Pons (tissue), 1 donor: ENCODE measurements at regions not wholly inside any gene's neighbourhood (a gene's known extent, or its start where the extent isn't known, plus 50 kb on each side); places are given as distances from the start of the nearest gene placed in this dataset.
A peak's percentile ranks its signal among the peaks of the same experiment; 100 is the strongest.
"Not testable (repeated sequence)": the region's sequence is repeated elsewhere in the genome, so short reads cannot be mapped to it uniquely, and the experiment has no call there.

Experiments
- DNase-seq: peaks from one replicate; pipeline ENCODE4 v3.0.0-alpha.2; 2016; ENCODE audit warnings: low spot score

DNA sequence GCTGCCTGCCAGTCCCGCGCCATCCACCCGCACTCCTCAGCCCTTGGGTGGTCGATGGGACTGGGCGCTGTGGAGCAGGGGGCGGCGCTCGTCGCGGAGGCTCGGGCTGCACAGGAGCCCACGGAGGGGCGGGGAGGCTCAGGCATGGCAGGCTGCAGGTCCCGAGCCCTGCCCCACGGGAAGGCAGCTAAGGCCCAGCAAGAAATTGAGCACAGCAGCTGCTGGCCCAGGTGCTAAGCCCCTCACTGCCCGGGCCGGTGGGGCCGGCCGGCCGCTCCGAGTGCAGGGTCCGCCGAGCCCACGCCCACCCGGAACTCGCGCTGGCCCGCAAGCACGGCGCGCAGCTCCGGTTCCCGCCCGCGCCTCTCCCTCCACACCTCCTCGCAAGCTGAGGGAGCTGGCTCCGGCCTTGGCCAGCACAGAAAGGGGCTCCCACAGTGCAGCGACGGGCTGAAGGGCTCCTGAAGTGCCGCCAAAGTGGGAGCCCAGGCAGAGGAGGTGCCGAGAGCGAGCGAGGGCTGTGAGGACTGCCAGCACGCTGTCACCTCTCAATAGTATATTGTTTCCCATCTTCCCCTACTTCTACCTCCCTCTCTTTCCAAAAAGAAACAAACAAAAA, 219.6 kb downstream of the BAMBI start:
- not testable (repeated sequence) for DNase-seq

DNA sequence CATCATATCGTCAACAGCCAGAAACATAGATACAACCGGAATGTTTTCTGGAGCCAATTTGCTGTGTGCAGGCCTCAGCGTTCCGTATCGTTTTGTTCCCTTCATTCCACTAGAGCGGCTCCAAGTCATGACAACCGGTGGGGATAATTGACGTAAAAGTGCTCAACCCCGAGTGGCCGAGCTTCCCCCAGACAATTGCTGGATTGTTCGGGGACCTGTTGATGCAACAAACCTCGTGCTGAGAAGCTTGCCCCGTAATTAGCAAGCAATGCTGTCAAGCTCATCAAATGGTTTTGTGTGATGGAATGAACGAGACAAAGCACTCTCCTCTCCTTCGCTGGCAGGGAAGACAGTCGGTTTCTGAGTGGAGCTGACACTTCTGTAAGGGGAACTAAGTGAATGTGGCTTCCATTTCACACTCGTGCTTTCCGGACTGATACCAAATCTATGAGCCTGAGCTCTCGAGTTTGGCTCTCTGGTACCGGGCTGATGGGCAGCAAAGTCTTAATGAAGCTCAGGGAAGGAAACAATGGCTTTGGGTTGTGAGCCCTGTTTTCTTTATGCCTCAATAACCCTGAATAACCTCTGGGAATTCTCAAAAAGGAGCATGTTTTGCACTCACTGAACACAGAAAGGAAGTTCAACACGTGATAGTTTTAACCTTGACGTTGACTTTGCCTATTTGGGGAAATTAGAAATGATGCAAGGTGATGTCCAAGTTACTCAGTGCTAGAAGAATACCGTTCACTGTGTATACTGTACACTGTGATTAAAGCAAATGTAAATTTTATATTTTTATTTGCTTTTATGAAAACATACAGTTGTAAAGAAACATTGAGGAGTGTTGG, 220.5 kb downstream of the BAMBI start:
- DNase-seq, result peak; percentile 76

DNA sequence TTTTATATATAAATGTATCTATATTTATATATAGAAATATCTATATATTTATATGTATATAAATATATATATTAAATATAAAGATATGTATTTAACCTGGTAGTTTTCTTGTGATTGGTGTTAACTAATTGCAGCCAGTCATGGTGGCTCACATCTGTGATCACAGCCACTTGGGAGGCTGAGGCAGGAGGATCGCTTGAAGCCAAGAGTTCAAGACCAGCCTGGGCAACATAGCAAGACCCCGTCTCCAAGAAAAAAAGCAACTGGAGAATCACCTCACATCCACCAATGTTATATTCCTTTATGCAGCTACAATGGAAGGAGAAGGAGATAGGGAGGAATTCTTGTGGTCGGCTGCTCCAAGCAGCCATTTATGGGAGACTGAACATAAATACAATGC, 224.9 kb downstream of the BAMBI start:
- no peak for DNase-seq

DNA sequence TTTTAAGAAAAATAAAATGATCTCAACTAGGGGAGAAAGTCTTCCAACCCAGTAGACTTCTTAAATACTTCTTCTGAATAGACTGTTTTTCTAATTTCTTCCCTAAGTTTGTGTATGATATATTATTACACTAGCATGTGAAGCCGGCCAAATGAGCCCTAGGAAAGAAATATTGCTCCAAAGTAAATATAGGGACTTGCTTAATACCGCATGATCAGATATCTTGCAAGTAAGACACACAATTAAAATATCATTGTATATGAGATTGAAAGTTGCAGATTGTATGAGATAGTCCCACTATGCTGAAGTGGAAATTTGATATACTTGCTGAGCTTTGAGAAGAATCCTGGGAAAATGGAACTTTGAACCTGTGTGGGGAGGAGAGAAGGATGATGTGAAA, 225.7 kb downstream of the BAMBI start:
- DNase-seq, result no peak

DNA sequence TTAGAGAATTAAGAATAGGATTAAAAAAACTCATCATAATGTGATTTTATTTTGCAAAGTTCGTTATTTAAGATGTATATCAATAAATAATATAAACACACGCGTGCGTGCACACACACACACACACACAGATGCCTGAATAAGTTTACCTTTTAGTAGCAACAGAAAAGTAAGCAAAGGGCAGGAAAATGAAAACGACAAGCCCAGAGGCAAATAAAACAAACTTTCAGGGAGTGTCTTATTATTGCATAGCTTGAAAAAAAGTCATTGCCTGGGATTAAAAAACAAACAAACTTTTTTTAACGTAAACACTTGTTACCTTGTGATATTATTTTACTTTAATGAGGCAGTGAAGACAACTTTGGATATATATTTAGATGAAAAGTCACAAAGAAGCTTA, 226.4 kb downstream of the BAMBI start:
- DNase-seq, result no peak

DNA sequence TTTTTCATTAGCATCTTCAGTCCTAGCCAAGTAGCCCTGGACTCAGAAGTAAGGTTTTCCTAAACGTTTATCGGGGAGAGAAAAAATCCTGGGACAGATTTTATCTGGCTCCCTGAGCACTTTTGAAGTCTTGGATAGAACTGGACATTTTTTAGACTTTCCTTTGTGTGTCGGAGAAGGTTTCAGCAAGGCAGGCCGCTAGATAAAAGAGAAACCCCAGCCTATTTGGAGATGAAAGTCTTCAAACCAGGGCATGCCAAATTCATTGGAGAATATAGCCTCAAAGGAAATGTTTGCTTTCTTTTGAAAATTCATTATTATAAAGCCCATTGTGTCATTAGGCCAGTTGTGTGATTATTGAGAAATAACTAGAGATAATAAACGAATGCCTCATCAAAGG, 228.1 kb downstream of the BAMBI start:
- no peak for DNase-seq

DNA sequence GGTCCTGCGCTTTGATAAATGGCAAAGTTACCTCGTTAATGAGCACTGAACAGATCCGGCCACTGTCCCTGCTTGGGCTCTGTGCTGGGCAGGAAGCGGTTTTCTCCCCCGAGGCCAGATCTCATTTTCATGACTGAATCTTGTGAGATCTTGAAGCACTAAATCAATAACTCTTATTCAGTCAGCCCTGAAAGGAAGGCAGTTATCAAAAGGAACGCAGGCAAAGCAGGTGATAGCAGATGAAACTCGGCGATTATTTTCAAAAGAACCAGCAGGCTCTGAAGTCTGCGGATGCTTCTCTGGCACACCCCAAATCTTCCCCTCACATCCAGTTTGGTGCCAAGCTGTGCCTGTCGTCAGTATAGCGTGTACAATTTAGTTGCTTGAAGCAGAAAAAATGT, 228.7 kb downstream of the BAMBI start:
- DNase-seq, result no peak

DNA sequence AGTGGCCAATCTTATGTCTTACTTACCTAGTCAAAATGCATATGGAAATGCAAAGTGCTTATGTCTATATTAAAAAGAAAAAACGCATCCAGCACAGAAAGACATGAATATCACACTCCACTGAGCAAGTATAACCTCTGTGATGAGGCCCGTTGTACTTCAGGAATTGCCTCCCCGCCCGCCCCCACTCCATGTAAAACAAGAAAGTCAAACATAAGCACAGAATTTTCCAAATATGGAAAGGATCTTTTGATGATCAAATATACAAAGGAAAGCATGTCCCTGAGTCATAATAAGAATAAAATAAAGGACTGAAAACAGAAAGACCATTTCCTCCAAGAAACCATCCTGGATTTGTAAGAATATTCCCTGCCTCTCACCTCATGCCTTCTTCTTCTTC, 229.1 kb downstream of the BAMBI start:
- no peak for DNase-seq

DNA sequence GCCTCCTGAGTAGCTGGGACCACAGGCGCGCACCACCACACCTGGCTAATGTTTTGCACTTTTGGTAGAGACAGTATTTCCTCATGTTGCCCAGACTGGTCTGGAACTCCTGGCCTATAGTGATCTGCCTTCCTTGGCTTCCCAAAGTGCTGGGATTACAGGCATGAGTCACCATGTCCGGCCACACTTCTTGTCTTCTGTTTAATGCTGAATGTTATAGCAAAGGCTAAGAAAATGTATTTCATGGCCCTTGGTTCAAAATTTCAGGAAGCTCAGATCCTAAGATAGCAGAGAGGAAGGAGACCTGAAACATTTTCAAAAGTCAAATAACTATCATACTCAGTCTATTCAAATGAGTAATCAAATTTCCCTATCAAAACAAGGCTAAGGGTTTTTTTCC, 229.6 kb downstream of the BAMBI start:
- DNase-seq, result no peak

DNA sequence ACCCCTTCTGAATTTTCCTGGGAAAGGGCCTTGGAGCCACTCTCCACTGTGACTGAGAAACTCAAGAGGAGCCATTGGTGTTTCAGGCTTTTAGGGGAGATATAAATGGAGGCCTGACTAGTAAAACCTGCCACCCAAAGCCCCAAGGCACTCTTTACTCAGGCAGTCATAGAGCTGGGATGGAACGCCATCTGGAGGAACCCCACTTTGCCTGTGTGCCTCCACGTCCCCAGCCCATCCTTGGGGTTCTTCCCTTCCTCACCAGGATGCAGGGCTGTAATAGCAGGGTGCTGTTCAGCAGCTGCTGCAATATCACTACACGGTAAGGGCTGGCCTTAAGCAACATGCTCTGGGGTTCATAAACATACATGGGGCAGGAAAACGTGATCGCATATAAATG, 232.6 kb downstream of the BAMBI start:
- no peak for DNase-seq

DNA sequence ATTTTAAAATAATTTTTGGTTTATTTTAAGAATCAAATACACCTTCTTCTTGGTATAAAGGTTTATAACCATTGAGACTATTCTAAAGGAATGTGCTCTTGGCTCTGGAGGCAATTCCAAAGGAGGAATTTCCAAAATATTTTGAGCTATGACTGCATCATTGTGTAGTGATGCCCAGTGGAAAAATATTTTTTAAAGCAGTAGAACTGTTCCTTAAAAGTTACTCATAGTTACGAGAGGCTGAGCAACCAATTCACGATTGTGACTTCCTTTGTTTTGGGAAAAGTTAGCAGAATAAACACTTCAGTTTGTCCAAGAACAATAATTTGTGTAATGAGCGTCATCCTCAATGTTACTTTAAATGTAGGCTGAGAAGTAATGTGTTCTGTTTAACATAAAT, 233.6 kb downstream of the BAMBI start:
- no peak for DNase-seq

DNA sequence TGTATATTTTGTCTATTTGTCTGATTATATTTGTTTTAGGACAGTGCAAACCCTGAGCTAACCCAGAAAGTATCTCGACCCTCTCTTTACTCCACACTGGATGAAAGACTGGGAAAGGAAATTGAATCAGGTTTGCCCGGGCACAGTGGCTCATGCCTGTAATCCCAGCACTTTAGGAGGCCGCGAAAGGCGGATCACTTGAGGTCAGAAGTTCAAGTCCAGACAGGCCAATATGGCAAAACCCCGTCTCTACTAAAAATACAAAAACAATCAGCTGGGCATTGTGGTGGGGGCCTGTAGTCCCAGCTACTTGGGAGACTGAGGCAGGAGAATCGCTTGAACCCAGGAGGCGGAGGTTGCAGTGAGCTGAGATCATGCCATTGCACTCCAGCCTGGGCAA, 234.2 kb downstream of the BAMBI start:
- DNase-seq, result not testable (repeated sequence)

DNA sequence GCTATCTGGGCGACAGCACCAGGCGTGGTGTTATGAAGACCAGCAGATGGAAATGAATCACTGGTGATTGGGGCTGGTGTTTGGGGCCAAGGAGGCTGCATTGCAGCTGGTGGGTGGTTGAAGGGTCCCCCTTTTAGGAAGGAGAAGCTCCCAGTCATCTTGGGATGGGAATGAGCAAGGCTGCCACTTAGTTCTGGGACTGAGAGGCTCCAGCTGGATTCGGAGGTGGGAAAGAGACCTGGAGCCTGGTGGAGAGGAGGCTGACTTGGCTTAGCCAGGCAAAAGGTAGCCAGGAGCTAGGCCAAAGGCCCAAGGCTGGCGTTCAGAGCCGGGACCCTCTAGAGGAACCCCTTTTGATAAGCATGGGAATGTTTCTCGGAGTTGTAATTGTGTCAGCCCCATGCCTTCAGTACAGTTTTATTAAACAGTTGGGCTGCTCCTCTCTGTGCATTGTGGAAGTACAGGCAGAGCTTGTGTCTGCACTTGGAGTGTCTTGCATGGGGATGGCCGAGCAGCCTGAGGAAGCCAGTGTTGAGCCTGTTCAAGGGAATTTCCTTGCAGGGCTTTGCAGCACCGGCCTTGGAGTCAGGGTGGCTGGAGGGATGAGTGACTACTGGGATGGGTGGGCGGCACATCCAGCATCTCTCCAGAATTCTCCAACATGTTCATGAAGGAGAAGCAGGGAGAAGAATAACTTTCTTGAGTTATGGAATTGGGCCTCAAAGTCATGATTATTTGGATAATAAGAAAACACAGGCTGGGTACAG, 234.9 kb downstream of the BAMBI start:
- DNase-seq, result no peak

DNA sequence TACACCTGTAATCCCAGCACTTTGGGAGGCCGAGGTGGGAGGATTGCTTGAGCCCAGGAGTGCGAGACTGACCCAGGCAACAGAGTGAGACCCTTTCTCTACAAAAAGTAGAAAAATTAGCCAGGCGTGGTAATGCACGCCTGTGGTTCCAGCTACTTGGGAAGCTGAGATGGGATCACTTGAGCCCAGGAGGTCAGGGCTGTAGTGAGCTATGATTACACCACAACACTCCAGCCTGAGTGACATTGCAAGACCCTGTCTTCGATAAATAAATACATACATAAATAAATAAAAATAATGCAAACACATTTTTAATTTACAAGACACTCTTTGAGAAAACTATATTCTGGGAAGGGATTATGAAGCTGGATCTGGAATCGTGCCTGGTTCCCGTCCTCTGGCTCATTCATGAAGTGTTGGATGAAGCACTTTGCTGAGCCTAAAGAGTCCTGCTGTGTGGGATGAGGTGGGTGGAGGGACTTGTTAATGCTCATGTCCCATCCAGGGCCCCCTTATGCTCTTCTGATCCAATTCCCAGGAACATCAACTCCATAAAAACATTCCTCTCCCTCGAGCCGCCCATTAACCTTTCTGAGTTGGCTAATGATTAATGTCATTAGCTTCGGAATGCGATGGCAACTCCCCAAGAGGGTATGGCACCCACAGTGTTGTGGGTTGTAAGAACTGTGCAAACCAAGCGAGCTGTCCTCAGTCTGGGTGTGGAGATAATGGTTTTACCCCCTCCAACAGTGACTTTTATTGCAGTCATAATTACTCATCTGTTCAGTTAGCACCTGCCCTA, 236.3 kb downstream of the BAMBI start:
- DNase-seq, result no peak

DNA sequence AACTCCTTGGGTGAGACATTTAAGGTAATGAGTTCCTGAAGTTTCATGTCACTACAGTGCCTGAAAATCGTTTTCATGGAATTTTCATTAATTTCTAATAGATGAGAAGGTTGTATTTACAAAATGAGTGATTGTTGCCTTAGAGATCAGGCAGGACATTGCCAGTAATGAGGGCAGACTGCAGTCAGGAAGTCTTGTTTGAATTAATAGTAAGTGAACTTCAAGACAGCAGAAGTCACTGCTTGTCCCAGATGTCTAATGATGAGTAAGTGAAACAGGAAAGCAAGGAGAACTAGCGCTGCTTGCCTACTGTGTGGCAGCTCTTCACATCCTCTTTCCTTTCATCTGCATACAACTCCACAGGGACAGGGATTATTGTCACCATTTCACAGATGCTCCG, 237.4 kb downstream of the BAMBI start:
- DNase-seq, result no peak

DNA sequence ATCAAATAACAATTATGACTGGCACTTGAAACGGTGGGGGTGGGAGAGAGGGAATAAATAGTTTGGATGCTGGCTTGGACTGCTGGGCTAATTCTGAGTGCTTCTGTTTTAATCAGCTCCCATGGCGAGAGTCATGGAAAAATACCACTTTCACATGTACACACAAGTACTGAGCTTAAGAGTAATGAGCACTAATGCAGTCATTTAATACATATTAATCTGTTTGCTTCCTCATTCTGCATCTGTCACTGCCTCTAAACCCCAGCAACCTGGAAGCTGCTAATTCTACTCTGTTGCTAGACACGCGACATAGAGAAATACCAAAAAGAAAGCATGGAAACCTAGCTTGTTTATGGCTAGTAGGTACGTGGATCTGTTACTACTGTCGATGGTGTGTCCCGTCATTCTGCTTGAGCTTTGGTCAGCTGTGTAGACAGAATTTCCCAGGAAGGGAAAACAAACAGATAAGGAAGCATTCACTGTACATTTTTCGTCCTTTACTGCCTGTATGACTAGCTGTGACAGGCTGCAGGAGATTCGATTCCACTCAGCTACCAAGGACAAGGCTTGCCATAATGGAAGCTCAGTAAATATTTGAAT, 238.8 kb downstream of the BAMBI start:
- DNase-seq, result no peak

DNA sequence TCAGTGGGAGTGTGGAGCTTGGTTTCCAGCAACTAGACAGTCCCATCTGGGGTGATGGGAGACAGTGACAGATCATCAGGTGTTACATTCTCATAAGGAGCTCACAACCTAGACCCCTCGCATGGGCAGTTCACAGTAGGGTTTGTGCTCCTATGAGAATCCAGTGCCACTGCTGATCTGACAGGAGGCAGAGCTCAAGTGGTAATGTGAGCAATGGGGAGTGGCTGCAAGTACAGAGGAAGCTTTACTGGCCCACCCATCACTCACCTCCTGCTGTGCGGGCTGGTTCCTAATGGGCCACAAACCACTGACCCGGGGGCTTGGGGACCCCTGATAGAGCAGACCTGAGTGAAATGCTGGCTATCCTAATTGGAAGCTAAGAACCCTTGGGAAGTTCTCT, 242.8 kb downstream of the BAMBI start:
- no peak for DNase-seq

DNA sequence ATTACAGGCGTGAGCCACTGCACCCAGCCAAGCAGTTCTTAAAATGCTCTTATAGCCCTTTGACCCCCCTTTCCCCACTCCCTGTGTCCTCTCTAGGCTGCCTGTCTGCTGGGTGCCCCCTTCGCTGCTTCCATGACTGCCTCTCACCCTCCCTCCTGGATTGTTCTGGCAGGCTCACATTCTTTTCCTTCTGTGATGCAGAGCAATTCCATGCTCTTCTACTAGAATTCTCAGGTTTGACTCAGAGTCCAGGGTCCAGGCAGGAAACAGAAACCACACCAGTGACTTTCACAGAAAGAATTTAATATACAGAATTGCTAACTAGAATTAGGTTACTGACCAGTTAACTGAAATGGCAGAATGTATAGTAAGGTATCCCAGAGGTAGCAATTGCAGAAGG, 244.8 kb downstream of the BAMBI start:
- no peak for DNase-seq

DNA sequence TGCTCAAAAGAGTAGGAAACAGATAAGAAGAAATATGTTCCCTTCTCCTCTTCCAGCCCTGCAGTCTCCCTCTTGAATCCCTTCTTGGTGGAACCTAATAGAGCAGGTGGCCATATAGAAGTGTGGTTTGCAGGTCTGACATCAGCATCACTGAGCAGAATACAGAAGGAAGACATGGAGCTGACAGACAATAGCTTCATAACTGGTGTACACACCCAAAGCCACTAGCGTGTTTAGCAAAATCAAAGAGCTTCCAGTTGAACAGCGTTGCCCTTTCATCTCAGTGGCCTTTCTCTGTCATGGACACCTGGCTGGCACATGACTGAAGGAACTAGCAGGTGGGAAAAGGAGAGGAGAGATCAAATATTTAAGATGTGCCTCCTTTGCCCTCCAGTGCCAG, 245.5 kb downstream of the BAMBI start:
- DNase-seq, result no peak

DNA sequence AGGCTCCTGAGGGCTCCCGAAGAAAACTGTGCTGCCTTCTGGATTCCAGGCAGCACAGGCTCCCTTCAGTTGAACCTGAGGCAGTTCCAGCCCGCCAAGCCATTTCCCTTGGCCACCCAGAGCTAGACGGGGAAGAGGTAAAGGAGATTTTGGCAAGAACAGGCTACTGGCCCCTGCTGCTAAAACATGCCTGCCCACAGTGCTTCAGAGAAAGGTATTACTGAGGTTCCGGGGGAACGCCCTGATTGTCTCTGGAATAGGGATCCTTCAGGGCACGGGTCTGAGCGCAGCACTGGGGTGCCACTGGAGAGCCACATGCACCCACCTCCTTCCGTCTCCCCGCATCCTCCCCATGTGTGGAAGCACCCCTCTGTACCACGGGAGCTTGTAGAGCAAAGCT, 247.4 kb downstream of the BAMBI start:
- no peak for DNase-seq

DNA sequence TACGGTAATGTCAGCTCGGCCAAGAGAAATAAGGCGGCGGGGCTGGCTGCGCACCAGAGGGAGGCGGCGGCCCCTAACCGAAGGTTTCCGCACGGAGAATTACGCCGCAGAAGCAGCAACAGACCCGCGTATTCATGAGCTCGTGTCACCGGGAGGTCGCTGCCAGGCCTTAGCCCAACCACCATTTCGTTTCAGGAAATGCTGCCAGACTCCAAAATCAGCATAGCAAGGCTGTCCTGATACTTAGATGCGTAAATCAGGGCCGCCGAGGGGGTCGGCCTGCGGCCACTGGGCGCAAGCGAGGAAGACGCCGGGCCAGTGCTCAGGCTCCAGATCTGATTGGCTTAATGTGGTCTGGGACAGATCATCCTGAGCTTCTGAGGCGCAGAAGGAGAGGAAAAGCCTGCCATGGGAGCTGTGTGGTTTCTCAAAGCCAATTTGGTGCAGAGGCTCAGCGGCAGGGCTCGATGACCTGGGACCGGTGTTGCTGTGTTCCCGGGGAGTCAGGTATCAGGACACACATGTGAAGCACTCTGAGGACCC, 247.9 kb downstream of the BAMBI start:
- no peak for DNase-seq

DNA sequence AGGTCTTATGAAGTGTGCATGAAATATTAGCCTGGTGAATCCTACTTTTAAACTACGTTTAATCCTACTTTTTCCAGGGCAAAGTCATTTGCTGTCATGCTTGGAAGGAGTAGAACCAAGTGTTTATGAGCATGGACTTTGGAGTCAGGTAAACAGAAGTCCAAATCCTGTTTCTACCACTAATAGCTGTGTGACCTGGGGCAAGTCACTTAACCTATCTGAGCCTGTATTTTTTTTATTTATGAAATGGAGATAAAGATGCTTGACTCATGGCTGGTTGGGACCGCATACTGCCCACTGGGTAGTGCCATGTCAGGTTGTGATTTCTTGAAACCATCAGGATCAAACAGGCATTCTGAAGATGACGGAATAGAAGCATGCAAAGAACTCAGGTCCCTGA, 249.6 kb downstream of the BAMBI start:
- DNase-seq, result no peak
